ENCODE measurements at regions not wholly inside any gene's neighbourhood (a gene's known extent, or its start where the extent isn't known, plus 50 kb on each side); places are given as distances from the start of the nearest gene placed in this dataset.

- H3K4me3 ChIP-seq (ENCODE audit: low read depth, low read length), result no peak overlapping the region
- no peaks in the 10 kb centered on the region for H3K79me2 ChIP-seq (ENCODE audit: control insufficient read depth, insufficient read depth, low read length, unreplicated experiment)
- no peaks in the 10 kb centered on the region for H3K27me3 ChIP-seq (ENCODE audit: insufficient read depth, low read length)
- H2AFZ ChIP-seq (ENCODE audit: low read length, unreplicated experiment), result no peak overlapping the region
- H3K27ac ChIP-seq (ENCODE audit: low read depth, low read length), result no peak overlapping the region
- H3K4me1 ChIP-seq (ENCODE audit: control insufficient read depth, insufficient read depth, low read length, unreplicated experiment), result no peaks in the 10 kb centered on the region
- no peaks in the 10 kb centered on the region for H3K36me3 ChIP-seq (ENCODE audit: insufficient read depth, low read length)
These were observed 1169.5 kb downstream of the AMY1C start for GRCh38 chr1:104919188-104919587.

GRCh38 chr1:104921525-104921924 lies 1171.8 kb downstream of the AMY1C start:
- H2AFZ ChIP-seq (ENCODE audit: low read length, unreplicated experiment), result no peak overlapping the region
- H3K4me1 ChIP-seq (ENCODE audit: control insufficient read depth, insufficient read depth, low read length, unreplicated experiment), result no peaks in the 10 kb centered on the region
- no peaks in the 10 kb centered on the region for H3K36me3 ChIP-seq (ENCODE audit: insufficient read depth, low read length)
- no peak overlapping the region for H3K27ac ChIP-seq (ENCODE audit: low read depth, low read length)
- no peaks in the 10 kb centered on the region for H3K79me2 ChIP-seq (ENCODE audit: control insufficient read depth, insufficient read depth, low read length, unreplicated experiment)
- H3K27me3 ChIP-seq (ENCODE audit: insufficient read depth, low read length), result no peaks in the 10 kb centered on the region
- no peak overlapping the region for H3K4me3 ChIP-seq (ENCODE audit: low read depth, low read length)

- no peaks in the 10 kb centered on the region for H3K36me3 ChIP-seq (ENCODE audit: insufficient read depth, low read length)
- no peak overlapping the region for H3K27ac ChIP-seq (ENCODE audit: low read depth, low read length)
- H3K27me3 ChIP-seq (ENCODE audit: insufficient read depth, low read length), result no peaks in the 10 kb centered on the region
- H3K79me2 ChIP-seq (ENCODE audit: control insufficient read depth, insufficient read depth, low read length, unreplicated experiment), result no peaks in the 10 kb centered on the region
- H2AFZ ChIP-seq (ENCODE audit: low read length, unreplicated experiment), result no peak overlapping the region
- no peaks in the 10 kb centered on the region for H3K4me1 ChIP-seq (ENCODE audit: control insufficient read depth, insufficient read depth, low read length, unreplicated experiment)
- H3K4me3 ChIP-seq (ENCODE audit: low read depth, low read length), result no peak overlapping the region
These were observed 1173.4 kb downstream of the AMY1C start for GRCh38 chr1:104923075-104923474.

- Histone ChIP-seq H2AFZ (ENCODE audit: low read length, unreplicated experiment) (no peak overlapping the region), H3K36me3 (ENCODE audit: insufficient read depth, low read length) (no peaks in the 10 kb centered on the region), H3K27ac (ENCODE audit: low read depth, low read length) (no peak overlapping the region), H3K4me1 (ENCODE audit: control insufficient read depth, insufficient read depth, low read length, unreplicated experiment) (no peaks in the 10 kb centered on the region), H3K27me3 (ENCODE audit: insufficient read depth, low read length) (no peaks in the 10 kb centered on the region), H3K79me2 (ENCODE audit: control insufficient read depth, insufficient read depth, low read length, unreplicated experiment) (no peaks in the 10 kb centered on the region), H3K4me3 (ENCODE audit: low read depth, low read length) (no peak overlapping the region)
These were observed 1179.6 kb downstream of the AMY1C start for GRCh38 chr1:104929280-104929679.

GRCh38 chr1:104932030-104932915 lies 1182.6 kb downstream of the AMY1C start:
- H3K36me3 ChIP-seq (ENCODE audit: insufficient read depth, low read length), result no peaks in the 10 kb centered on the region
- H2AFZ ChIP-seq (ENCODE audit: low read length, unreplicated experiment), result no peak overlapping the region
- H3K27me3 ChIP-seq (ENCODE audit: insufficient read depth, low read length), result no peaks in the 10 kb centered on the region
- no peaks in the 10 kb centered on the region for H3K4me1 ChIP-seq (ENCODE audit: control insufficient read depth, insufficient read depth, low read length, unreplicated experiment)
- H3K79me2 ChIP-seq (ENCODE audit: control insufficient read depth, insufficient read depth, low read length, unreplicated experiment), result no peaks in the 10 kb centered on the region
- H3K27ac ChIP-seq (ENCODE audit: low read depth, low read length), result no peak overlapping the region
- H3K4me3 ChIP-seq (ENCODE audit: low read depth, low read length), result no peak overlapping the region

GRCh38 chr1:104932949-104933679 lies 1183.4 kb downstream of the AMY1C start:
- no peaks in the 10 kb centered on the region for H3K27me3 ChIP-seq (ENCODE audit: insufficient read depth, low read length)
- no peaks in the 10 kb centered on the region for H3K4me1 ChIP-seq (ENCODE audit: control insufficient read depth, insufficient read depth, low read length, unreplicated experiment)
- H3K27ac ChIP-seq (ENCODE audit: low read depth, low read length), result no peak overlapping the region
- no peaks in the 10 kb centered on the region for H3K79me2 ChIP-seq (ENCODE audit: control insufficient read depth, insufficient read depth, low read length, unreplicated experiment)
- no peaks in the 10 kb centered on the region for H3K36me3 ChIP-seq (ENCODE audit: insufficient read depth, low read length)
- H2AFZ ChIP-seq (ENCODE audit: low read length, unreplicated experiment), result no peak overlapping the region
- no peak overlapping the region for H3K4me3 ChIP-seq (ENCODE audit: low read depth, low read length)

GRCh38 chr1:104933846-104934245 lies 1184.1 kb downstream of the AMY1C start:
- Histone ChIP-seq H3K4me3 (ENCODE audit: low read depth, low read length) (no peak overlapping the region), H2AFZ (ENCODE audit: low read length, unreplicated experiment) (no peak overlapping the region), H3K79me2 (ENCODE audit: control insufficient read depth, insufficient read depth, low read length, unreplicated experiment) (no peaks in the 10 kb centered on the region), H3K4me1 (ENCODE audit: control insufficient read depth, insufficient read depth, low read length, unreplicated experiment) (no peaks in the 10 kb centered on the region), H3K36me3 (ENCODE audit: insufficient read depth, low read length) (no peaks in the 10 kb centered on the region), H3K27me3 (ENCODE audit: insufficient read depth, low read length) (no peaks in the 10 kb centered on the region), H3K27ac (ENCODE audit: low read depth, low read length) (no peak overlapping the region)

GRCh38 chr1:104945406-104945805 lies 1195.7 kb downstream of the AMY1C start:
- no peaks in the 10 kb centered on the region for H3K27me3 ChIP-seq (ENCODE audit: insufficient read depth, low read length)
- H2AFZ ChIP-seq (ENCODE audit: low read length, unreplicated experiment), result no peak overlapping the region
- H3K36me3 ChIP-seq (ENCODE audit: insufficient read depth, low read length), result no peaks in the 10 kb centered on the region

GRCh38 chr1:104946558-104947210 lies 1197.0 kb downstream of the AMY1C start:
- no peaks in the 10 kb centered on the region for H3K4me1 ChIP-seq (ENCODE audit: control insufficient read depth, insufficient read depth, low read length, unreplicated experiment)
- no peaks in the 10 kb centered on the region for H3K36me3 ChIP-seq (ENCODE audit: insufficient read depth, low read length)
- no peaks in the 10 kb centered on the region for H3K79me2 ChIP-seq (ENCODE audit: control insufficient read depth, insufficient read depth, low read length, unreplicated experiment)
- no peaks in the 10 kb centered on the region for H3K27me3 ChIP-seq (ENCODE audit: insufficient read depth, low read length)
- no peak overlapping the region for H3K27ac ChIP-seq (ENCODE audit: low read depth, low read length)
- no peak overlapping the region for H3K4me3 ChIP-seq (ENCODE audit: low read depth, low read length)
- no peak overlapping the region for H2AFZ ChIP-seq (ENCODE audit: low read length, unreplicated experiment)

More at GRCh38 chr1:104945406-104945805, 1195.7 kb downstream of the AMY1C start:
- no peaks in the 10 kb centered on the region for H3K79me2 ChIP-seq (ENCODE audit: control insufficient read depth, insufficient read depth, low read length, unreplicated experiment)
- H3K4me3 ChIP-seq (ENCODE audit: low read depth, low read length), result no peak overlapping the region
- no peak overlapping the region for H3K27ac ChIP-seq (ENCODE audit: low read depth, low read length)
- no peaks in the 10 kb centered on the region for H3K4me1 ChIP-seq (ENCODE audit: control insufficient read depth, insufficient read depth, low read length, unreplicated experiment)

GRCh38 chr1:104953555-104953954 lies 1203.9 kb downstream of the AMY1C start:
- Histone ChIP-seq H3K27me3 (ENCODE audit: insufficient read depth, low read length) (no peaks in the 10 kb centered on the region), H2AFZ (ENCODE audit: low read length, unreplicated experiment) (no peak overlapping the region), H3K79me2 (ENCODE audit: control insufficient read depth, insufficient read depth, low read length, unreplicated experiment) (no peaks in the 10 kb centered on the region), H3K36me3 (ENCODE audit: insufficient read depth, low read length) (no peaks in the 10 kb centered on the region), H3K4me1 (ENCODE audit: control insufficient read depth, insufficient read depth, low read length, unreplicated experiment) (no peaks in the 10 kb centered on the region), H3K4me3 (ENCODE audit: low read depth, low read length) (no peak overlapping the region), H3K27ac (ENCODE audit: low read depth, low read length) (no peak overlapping the region)

Data from ACC112 (cell line).